ENCODE measurements at regions not wholly inside any gene's neighbourhood (a gene's known extent, or its start where the extent isn't known, plus 50 kb on each side); places are given as distances from the start of the nearest gene placed in this dataset. TPM values are rescaled to one million over a fixed set of nuclear protein-coding genes. Genes with fewer than 3 reads are reported as not detected.

GRCh38 chr6:37551446-37551845 lies 51.8 kb upstream of the CCDC167 start:
- no peaks in the 10 kb centered on the region for H3K4me1 ChIP-seq
- H3K27ac ChIP-seq, result no peak overlapping the region
- no peaks in the 10 kb centered on the region for H3K9me3 ChIP-seq
- no peak overlapping the region for H3K4me3 ChIP-seq
- no peaks in the 10 kb centered on the region for H3K36me3 ChIP-seq
- DNase-seq (no peak), ATAC-seq (no peak)
- peaks cover 11% of the 10 kb centered on the region for H3K27me3 ChIP-seq (ENCODE audit: low read depth)
- intact Hi-C loops (cut with DNase I), result no loop called here
- TF ChIP-seq CTCF (IDR thresholded peaks at IDR 0.05), result no peak

- Histone ChIP-seq H3K27me3 (ENCODE audit: low read depth) (peaks cover 11% of the 10 kb centered on the region), H3K36me3 (no peaks in the 10 kb centered on the region), H3K9me3 (no peaks in the 10 kb centered on the region), H3K27ac (no peak overlapping the region), H3K4me1 (no peaks in the 10 kb centered on the region), H3K4me3 (no peak overlapping the region)
- intact Hi-C loops (cut with DNase I), result no loop called here
- ATAC-seq (no peak), DNase-seq (no peak)
- TF ChIP-seq CTCF (IDR thresholded peaks at IDR 0.05), result no peak
These were observed 51.3 kb upstream of the CCDC167 start for GRCh38 chr6:37551002-37551401.

GRCh38 chr6:37550191-37550831 lies 50.6 kb upstream of the CCDC167 start:
- no peaks in the 10 kb centered on the region for H3K36me3 ChIP-seq
- intact Hi-C loops (cut with DNase I), result no loop called here
- DNase-seq (no peak), ATAC-seq (no peak)
- H3K27me3 ChIP-seq (ENCODE audit: low read depth), result peaks cover 9% of the 10 kb centered on the region
- H3K4me1 ChIP-seq, result no peaks in the 10 kb centered on the region
- no peak for TF ChIP-seq CTCF (IDR thresholded peaks at IDR 0.05)
- no peaks in the 10 kb centered on the region for H3K9me3 ChIP-seq
- H3K27ac ChIP-seq, result no peak overlapping the region
- no peak overlapping the region for H3K4me3 ChIP-seq

- TF ChIP-seq CTCF (IDR thresholded peaks at IDR 0.05), result no peak
- Histone ChIP-seq H3K4me3 (no peak overlapping the region), H3K9me3 (no peaks in the 10 kb centered on the region), H3K27ac (no peak overlapping the region), H3K36me3 (no peaks in the 10 kb centered on the region), H3K27me3 (ENCODE audit: low read depth) (peaks cover 5% of the 10 kb centered on the region), H3K4me1 (no peaks in the 10 kb centered on the region)
- no peak for DNase-seq
- intact Hi-C loops (cut with DNase I), result no loop called here
- ATAC-seq, result no peak
These were observed 49.9 kb upstream of the CCDC167 start for GRCh38 chr6:37549558-37549957.

Small RNA genes in the stretch of these regions (microRNA-seq; reads per million reads assigned to microRNA genes)
- not detected for gene MIR4462 (ENCODE audit: borderline number of aligned reads)
